ENCODE measurements at regions not wholly inside any gene's neighbourhood (a gene's known extent, or its start where the extent isn't known, plus 50 kb on each side); places are given as distances from the start of the nearest gene placed in this dataset.

DNA sequence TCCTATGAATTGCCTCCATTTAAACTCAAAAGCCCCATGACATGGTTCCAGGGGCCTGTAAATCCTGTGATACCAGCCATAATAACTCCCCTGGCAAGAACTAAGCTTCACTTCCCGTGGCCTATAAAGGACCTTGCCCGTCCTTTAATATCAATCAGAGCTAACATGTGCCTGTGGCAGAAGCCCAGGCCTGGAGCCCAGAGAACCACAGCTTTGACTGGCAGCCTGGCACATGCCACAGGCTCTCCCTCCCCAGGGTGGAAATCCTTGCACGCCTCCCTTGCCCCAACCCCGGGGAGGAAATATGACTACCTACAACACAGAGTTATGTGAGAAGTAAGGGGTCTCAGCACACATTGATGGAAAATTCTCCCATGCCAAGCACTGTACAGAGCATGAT is 287.4 kb downstream of the RAB28 start:
- TF ChIP-seq CTCF (conservative IDR thresholded peaks at IDR 0.05) (no peak), EZH2 (IDR thresholded peaks at IDR 0.05; ENCODE audit: low read depth) (no peak)

All from PC-9 (cell line).